Effector memory CD8-positive, alpha-beta T cell (primary cell): ENCODE measurements at regions not wholly inside any gene's neighbourhood (a gene's known extent, or its start where the extent isn't known, plus 50 kb on each side); places are given as distances from the start of the nearest gene placed in this dataset.

Source experiments
- ATAC-seq: fragments of 150-1000 bp; cut with Tn5 transposase; replicated peaks from 2 replicates; pipeline ENCODE4 v1.10.0; 2021; ENCODE audit warnings: mild to moderate bottlenecking, moderate library complexity
- DNase-seq, 3 experiments: peaks; one replicate each; pipeline ENCODE4 v3.0.0; 2021
- H3K27ac Mint-ChIP-seq, 2 donors: one replicate each; pipeline ENCODE4 v1.8.0; 2022; ENCODE audit warnings: mild to moderate bottlenecking in 2 of 2, mixed read lengths in 2 of 2, moderate library complexity in 2 of 2
- H3K27me3 Mint-ChIP-seq, 2 donors: one replicate each; pipeline ENCODE4 v1.8.0; 2022; ENCODE audit warnings: mixed read lengths in 2 of 2
- H3K36me3 Mint-ChIP-seq: one replicate; pipeline ENCODE4 v1.8.0; 2022; ENCODE audit warnings: mild to moderate bottlenecking, moderate library complexity, mixed read lengths; ENCODE audit not compliant: insufficient read depth
- H3K4me1 Mint-ChIP-seq, 2 donors: one replicate each; pipeline ENCODE4 v1.8.0; 2022; ENCODE audit warnings: low read depth in 2 of 2, mixed read lengths in 2 of 2
- H3K4me3 Mint-ChIP-seq, 2 donors: one replicate each; pipeline ENCODE4 v1.8.0; 2022; ENCODE audit warnings: mild to moderate bottlenecking in 2 of 2, mixed read lengths in 2 of 2, moderate library complexity in 2 of 2
- H3K9me3 Mint-ChIP-seq, 2 donors: one replicate each; pipeline ENCODE4 v1.8.0; 2022; ENCODE audit warnings: mixed read lengths in 2 of 2

- Mint-ChIP-seq H3K4me3 (no peak overlapping the region), H3K9me3 (peaks cover 0 to 2% of the 10 kb centered on the region in 2 donors), H3K4me1 (no peaks in the 10 kb centered on the region), H3K27me3 (peaks cover 10 to 17% of the 10 kb centered on the region in 2 donors), H3K27ac (no peak overlapping the region), H3K36me3 (no peaks in the 10 kb centered on the region)
- DNase-seq (no peak), ATAC-seq (no peak)
These were observed 209.2 kb upstream of the NR2F2 start for GRCh38 chr15:96121086-96121920.

- DNase-seq: no peak
- H3K27ac Mint-ChIP-seq: no peak overlapping the region
These were observed 208.1 kb upstream of the NR2F2 start for GRCh38 chr15:96122077-96123027.

GRCh38 chr15:96123028-96123400, 207.5 kb upstream of the NR2F2 start:
- Mint-ChIP-seq H3K9me3 (peaks cover 0 to 2% of the 10 kb centered on the region in 2 donors), H3K27ac (no peak overlapping the region), H3K4me1 (no peaks in the 10 kb centered on the region), H3K4me3 (no peak overlapping the region), H3K27me3 (peaks cover 23 to 28% of the 10 kb centered on the region in 2 donors), H3K36me3 (no peaks in the 10 kb centered on the region)
- ATAC-seq (no peak), DNase-seq (no peak)

More at GRCh38 chr15:96122077-96123027, 208.1 kb upstream of the NR2F2 start:
- peaks cover 21 to 27% of the 10 kb centered on the region in 2 donors for H3K27me3 Mint-ChIP-seq
- peaks cover 0 to 2% of the 10 kb centered on the region in 2 donors for H3K9me3 Mint-ChIP-seq
- no peak overlapping the region for H3K4me3 Mint-ChIP-seq
- no peaks in the 10 kb centered on the region for H3K4me1 Mint-ChIP-seq
- no peak for ATAC-seq
- H3K36me3 Mint-ChIP-seq: no peaks in the 10 kb centered on the region

GRCh38 chr15:96123630-96124187, 206.8 kb upstream of the NR2F2 start:
- Mint-ChIP-seq H3K27me3 (peaks cover 23 to 28% of the 10 kb centered on the region in 2 donors), H3K9me3 (peaks cover 0 to 2% of the 10 kb centered on the region in 2 donors), H3K27ac (no peak overlapping the region), H3K36me3 (no peaks in the 10 kb centered on the region), H3K4me1 (no peaks in the 10 kb centered on the region), H3K4me3 (no peak overlapping the region)
- no peak for DNase-seq
- no peak for ATAC-seq

GRCh38 chr15:96124436-96124835, 206.1 kb upstream of the NR2F2 start:
- H3K27me3 Mint-ChIP-seq: peaks cover 23 to 28% of the 10 kb centered on the region in 2 donors
- DNase-seq (no peak), ATAC-seq (no peak)
- peaks cover 0 to 2% of the 10 kb centered on the region in 2 donors for H3K9me3 Mint-ChIP-seq
- H3K36me3 Mint-ChIP-seq: no peaks in the 10 kb centered on the region
- no peak overlapping the region for H3K4me3 Mint-ChIP-seq
- H3K4me1 Mint-ChIP-seq: no peaks in the 10 kb centered on the region
- H3K27ac Mint-ChIP-seq: no peak overlapping the region

- Mint-ChIP-seq H3K36me3 (no peaks in the 10 kb centered on the region), H3K4me3 (no peak overlapping the region), H3K27me3 (peaks cover 23% of the 10 kb centered on the region in 2 donors), H3K9me3 (no peaks in the 10 kb centered on the region), H3K4me1 (peaks cover 0 to 4% of the 10 kb centered on the region in 2 donors), H3K27ac (no peak overlapping the region)
- ATAC-seq: no peak
- no peak for DNase-seq
These were observed 204.6 kb upstream of the NR2F2 start for GRCh38 chr15:96125721-96126415.

GRCh38 chr15:96126859-96127258, 203.6 kb upstream of the NR2F2 start:
- Mint-ChIP-seq H3K27ac (no peak overlapping the region), H3K27me3 (peaks cover 18 to 23% of the 10 kb centered on the region in 2 donors), H3K4me3 (no peak overlapping the region), H3K4me1 (peaks cover 0 to 4% of the 10 kb centered on the region in 2 donors), H3K9me3 (no peaks in the 10 kb centered on the region), H3K36me3 (no peaks in the 10 kb centered on the region)
- no peak for ATAC-seq
- DNase-seq: no peak

GRCh38 chr15:96130734-96131133, 199.8 kb upstream of the NR2F2 start:
- Mint-ChIP-seq H3K27ac (no peak overlapping the region), H3K9me3 (no peaks in the 10 kb centered on the region), H3K27me3 (peaks cover 13 to 18% of the 10 kb centered on the region in 2 donors), H3K36me3 (no peaks in the 10 kb centered on the region), H3K4me3 (no peak overlapping the region), H3K4me1 (peaks cover 0 to 4% of the 10 kb centered on the region in 2 donors)
- ATAC-seq: no peak
- no peak for DNase-seq

GRCh38 chr15:96132126-96132525, 198.4 kb upstream of the NR2F2 start:
- Mint-ChIP-seq H3K4me3 (no peak overlapping the region), H3K4me1 (peaks cover 0 to 4% of the 10 kb centered on the region in 2 donors), H3K9me3 (no peaks in the 10 kb centered on the region), H3K27ac (no peak overlapping the region), H3K27me3 (peaks cover 4 to 7% of the 10 kb centered on the region in 2 donors), H3K36me3 (no peaks in the 10 kb centered on the region)
- DNase-seq (no peak), ATAC-seq (no peak)

GRCh38 chr15:96135166-96136093, 195.1 kb upstream of the NR2F2 start:
- Mint-ChIP-seq H3K4me1 (peaks cover 0 to under 1% of the 10 kb centered on the region in 2 donors), H3K36me3 (no peaks in the 10 kb centered on the region), H3K27me3 (peaks cover 0 to 9% of the 10 kb centered on the region in 2 donors), H3K4me3 (no peak overlapping the region), H3K27ac (no peak overlapping the region), H3K9me3 (no peaks in the 10 kb centered on the region)
- ATAC-seq: no peak
- DNase-seq: no peak

- no peak overlapping the region for H3K27ac Mint-ChIP-seq
- ATAC-seq (no peak), DNase-seq (no peak)
- H3K4me1 Mint-ChIP-seq: no peaks in the 10 kb centered on the region
- no peaks in the 10 kb centered on the region for H3K36me3 Mint-ChIP-seq
- H3K27me3 Mint-ChIP-seq: peaks cover 0 to 17% of the 10 kb centered on the region in 2 donors
- peaks cover 0 to 10% of the 10 kb centered on the region in 2 donors for H3K9me3 Mint-ChIP-seq
- no peak overlapping the region for H3K4me3 Mint-ChIP-seq
These were observed 191.5 kb upstream of the NR2F2 start for GRCh38 chr15:96138985-96139384.

GRCh38 chr15:96142498-96142897, 188.0 kb upstream of the NR2F2 start:
- H3K27me3 Mint-ChIP-seq: peaks cover 12 to 20% of the 10 kb centered on the region in 2 donors
- no peaks in the 10 kb centered on the region for H3K36me3 Mint-ChIP-seq
- DNase-seq: no peak
- no peaks in the 10 kb centered on the region for H3K4me1 Mint-ChIP-seq
- H3K4me3 Mint-ChIP-seq: no peak overlapping the region
- peaks cover 2 to 10% of the 10 kb centered on the region in 2 donors for H3K9me3 Mint-ChIP-seq
- no peak for ATAC-seq
- no peak overlapping the region for H3K27ac Mint-ChIP-seq
